Epidermal melanocyte (primary cell): ENCODE measurements at regions not wholly inside any gene's neighbourhood (a gene's known extent, or its start where the extent isn't known, plus 50 kb on each side); places are given as distances from the start of the nearest gene placed in this dataset.
"Not testable (repeated sequence)": the region's sequence is repeated elsewhere in the genome, so short reads cannot be mapped to it uniquely, and the experiment has no call there.

Experiments used
- DNase-seq: peaks from one replicate; pipeline ENCODE4 v3.0.0; 2011; ENCODE audit warnings: low spot score; ENCODE audit not compliant: insufficient read length

GRCh38 chr6:168193816-168194721, 115.1 kb upstream of the FRMD1 start:
- DNase-seq = no peak

GRCh38 chr6:168192901-168193815, 114.1 kb upstream of the FRMD1 start:
- no peak for DNase-seq

GRCh38 chr6:168192195-168192900, 113.3 kb upstream of the FRMD1 start:
- DNase-seq = peak; percentile 35

DNA sequence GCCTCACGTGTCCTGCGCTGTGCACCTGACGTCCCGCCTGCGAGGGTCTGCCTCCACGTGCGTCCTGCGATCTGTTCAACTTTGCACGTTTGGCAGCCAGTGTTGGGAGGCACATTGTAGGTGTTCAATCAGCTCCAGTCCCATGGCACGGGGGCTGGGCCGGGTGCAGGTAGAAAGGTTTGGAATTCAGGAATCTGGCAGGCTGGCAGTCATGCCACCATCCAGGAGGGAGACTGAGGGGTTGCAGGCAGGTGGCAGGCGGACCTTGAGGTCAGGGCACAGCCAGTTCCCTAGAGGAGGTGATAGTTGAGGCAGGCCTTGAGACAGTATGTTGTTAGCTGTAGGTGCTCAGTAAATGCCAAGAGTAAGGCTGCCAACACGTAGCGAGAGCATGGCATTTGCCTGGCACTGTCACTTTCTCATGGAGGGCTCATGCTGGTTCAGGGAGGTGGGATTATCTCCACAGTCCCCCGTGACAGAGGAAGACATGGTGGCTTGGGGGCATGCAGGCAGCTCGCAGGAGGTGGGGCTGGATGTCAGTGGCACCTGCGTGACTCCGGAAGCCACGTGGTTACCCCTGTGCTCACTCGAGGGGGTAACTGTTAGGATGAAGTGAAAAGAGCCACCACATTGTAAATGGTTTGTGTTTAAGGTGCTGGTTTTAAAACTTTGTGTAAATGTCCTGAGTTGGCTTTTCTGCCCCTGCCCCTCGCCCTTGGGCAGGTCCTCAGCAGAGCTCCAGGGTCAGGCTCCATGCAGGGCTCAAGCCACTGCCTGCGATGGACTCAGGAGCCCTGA, 111.8 kb upstream of the FRMD1 start:
- DNase-seq = no peak

DNA sequence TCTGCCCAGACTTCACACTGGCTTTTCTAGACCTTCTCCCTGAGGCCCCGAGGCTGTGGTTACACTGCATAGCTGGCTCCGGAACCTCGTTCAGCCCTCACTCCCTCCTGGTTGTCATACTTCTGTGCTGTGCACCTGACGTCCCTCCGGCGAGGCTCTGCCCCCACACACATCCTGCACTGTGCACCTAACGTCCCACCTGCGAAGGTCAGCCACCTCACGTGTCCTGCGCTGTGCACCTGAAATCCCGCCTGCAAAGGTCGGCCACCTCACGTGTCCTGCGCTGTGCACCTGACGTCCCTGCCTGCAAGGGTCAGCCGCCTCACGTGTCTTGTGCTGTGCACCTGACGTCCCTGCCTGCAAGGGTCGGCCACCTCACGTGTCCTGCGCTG, 111.0 kb upstream of the FRMD1 start:
- no peak for DNase-seq

- DNase-seq = no peak
Observed at GRCh38 chr6:168189200-168190013, 110.4 kb upstream of the FRMD1 start.

GRCh38 chr6:168188369-168189199, 109.6 kb upstream of the FRMD1 start:
- DNase-seq = no peak

- no peak for DNase-seq
Observed at GRCh38 chr6:168186438-168186837, 107.4 kb upstream of the FRMD1 start.

DNA sequence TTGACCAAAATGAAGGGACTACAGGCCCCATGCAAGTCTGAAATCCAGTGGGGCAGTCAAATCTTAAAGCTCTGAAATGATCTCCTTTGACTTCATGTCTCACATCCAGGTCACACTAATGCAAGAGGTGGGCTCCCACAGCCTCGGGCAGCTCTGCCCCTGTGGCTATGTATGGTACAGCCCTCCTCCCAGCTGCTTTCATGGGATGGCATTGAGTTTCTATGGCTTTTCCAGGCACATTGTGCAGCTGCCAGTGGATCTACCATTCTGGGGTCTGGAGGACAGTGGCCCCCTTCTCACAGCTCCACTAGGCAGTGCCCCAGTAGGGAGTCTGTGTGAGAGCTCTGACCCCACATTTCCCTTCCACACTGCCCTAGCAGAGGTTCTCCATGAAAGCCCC, 107.0 kb upstream of the FRMD1 start:
- DNase-seq = not testable (repeated sequence)

- DNase-seq = no peak
Observed at GRCh38 chr6:168184701-168185100, 105.7 kb upstream of the FRMD1 start.

GRCh38 chr6:168183613-168183970, 104.6 kb upstream of the FRMD1 start:
- no peak for DNase-seq

DNA sequence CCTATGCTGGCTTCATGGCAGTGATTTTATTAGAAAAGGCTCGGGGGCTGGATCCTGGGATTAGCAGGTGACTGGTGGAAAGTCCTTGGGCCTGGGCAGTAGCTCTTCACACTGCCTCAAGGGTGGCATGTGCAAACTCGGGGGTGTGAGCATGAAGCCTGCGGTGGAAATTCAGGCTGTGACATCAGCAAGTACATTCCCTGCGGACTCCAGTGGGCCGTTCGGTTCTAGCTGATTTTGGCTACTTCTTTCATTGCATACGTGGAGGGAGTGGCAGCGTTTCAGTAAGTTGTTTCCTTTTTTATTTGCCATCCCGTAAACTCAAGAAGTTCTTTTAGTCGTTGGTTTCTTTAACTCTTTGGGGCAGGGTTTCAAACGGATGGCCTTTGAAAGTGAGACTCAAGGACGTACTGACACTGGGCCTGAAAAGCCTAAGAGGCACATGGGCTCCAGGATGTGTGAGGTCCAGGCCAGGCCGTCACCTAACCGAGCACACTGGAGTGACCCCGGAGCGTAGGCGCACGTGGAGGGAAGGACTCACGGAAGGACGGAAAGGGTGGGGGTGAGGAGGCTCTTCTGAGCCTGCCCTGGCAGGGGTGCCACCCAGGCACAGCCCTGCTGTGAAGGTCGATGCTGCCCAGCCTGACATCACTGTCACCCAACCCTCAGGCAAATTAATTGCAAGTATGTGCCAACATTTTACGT, 104.0 kb upstream of the FRMD1 start:
- DNase-seq = no peak

GRCh38 chr6:168182366-168182765, 103.4 kb upstream of the FRMD1 start:
- no peak for DNase-seq

- no peak for DNase-seq
Observed at GRCh38 chr6:168181876-168182275, 102.9 kb upstream of the FRMD1 start.

GRCh38 chr6:168181316-168181715, 102.3 kb upstream of the FRMD1 start:
- no peak for DNase-seq

- DNase-seq = no peak
Observed at GRCh38 chr6:168180548-168181011, 101.6 kb upstream of the FRMD1 start.

GRCh38 chr6:168179702-168180382, 100.8 kb upstream of the FRMD1 start:
- DNase-seq = no peak

- DNase-seq = no peak
Observed at GRCh38 chr6:168179133-168179532, 100.1 kb upstream of the FRMD1 start.
